HG02870 (cell line): ENCODE measurements at regions not wholly inside any gene's neighbourhood (a gene's known extent, or its start where the extent isn't known, plus 50 kb on each side); places are given as distances from the start of the nearest gene placed in this dataset.
"Not testable (repeated sequence)": the region's sequence is repeated elsewhere in the genome, so short reads cannot be mapped to it uniquely, and the experiment has no call there.

Experiments
- ATAC-seq: cut with Tn5 transposase; IDR thresholded peaks from one replicate; pipeline ENCODE4 v1.9.1; 2021; ENCODE audit warnings: mild to moderate bottlenecking, moderate library complexity; ENCODE audit not compliant: unreplicated experiment

- ATAC-seq = no peak
Observed at GRCh38 chr15:62867844-62868243, 174.7 kb upstream of the TPM1 start.

- ATAC-seq = no peak
Observed at GRCh38 chr15:62868507-62868906, 174.0 kb upstream of the TPM1 start.

GRCh38 chr15:62869116-62869515, 173.4 kb upstream of the TPM1 start:
- ATAC-seq = no peak

GRCh38 chr15:62870216-62870615, 172.3 kb upstream of the TPM1 start:
- ATAC-seq = no peak

GRCh38 chr15:62870701-62871100, 171.8 kb upstream of the TPM1 start:
- ATAC-seq = not testable (repeated sequence)

GRCh38 chr15:62873203-62873602, 169.3 kb upstream of the TPM1 start:
- no peak for ATAC-seq

- no peak for ATAC-seq
Observed at GRCh38 chr15:62874064-62874463, 168.5 kb upstream of the TPM1 start.

GRCh38 chr15:62874959-62875625, 167.5 kb upstream of the TPM1 start:
- no peak for ATAC-seq

GRCh38 chr15:62875626-62876021, 166.9 kb upstream of the TPM1 start:
- no peak for ATAC-seq

GRCh38 chr15:62877276-62877857, 165.2 kb upstream of the TPM1 start:
- no peak for ATAC-seq

GRCh38 chr15:62878070-62878469, 164.5 kb upstream of the TPM1 start:
- no peak for ATAC-seq

- no peak for ATAC-seq
Observed at GRCh38 chr15:62879770-62880169, 162.8 kb upstream of the TPM1 start.

- ATAC-seq = no peak
Observed at GRCh38 chr15:62880278-62880677, 162.3 kb upstream of the TPM1 start.

- ATAC-seq = no peak
Observed at GRCh38 chr15:62881056-62881455, 161.5 kb upstream of the TPM1 start.

GRCh38 chr15:62883938-62884479, 158.5 kb upstream of the TPM1 start:
- ATAC-seq = no peak

GRCh38 chr15:62886431-62887071, 156.0 kb upstream of the TPM1 start:
- ATAC-seq = no peak

- ATAC-seq = no peak
Observed at GRCh38 chr15:62887113-62887570, 155.4 kb upstream of the TPM1 start.

GRCh38 chr15:62888623-62889022, 153.9 kb upstream of the TPM1 start:
- ATAC-seq = no peak

- no peak for ATAC-seq
Observed at GRCh38 chr15:62889141-62889661, 153.3 kb upstream of the TPM1 start.

- no peak for ATAC-seq
Observed at GRCh38 chr15:62889734-62890505, 152.6 kb upstream of the TPM1 start.
